NCI-H510A treated with DMSO at 0.1 percent for 48 hours (cell line): ENCODE measurements at regions not wholly inside any gene's neighbourhood (a gene's known extent, or its start where the extent isn't known, plus 50 kb on each side); places are given as distances from the start of the nearest gene placed in this dataset.
"Not testable (repeated sequence)": the region's sequence is repeated elsewhere in the genome, so short reads cannot be mapped to it uniquely, and the experiment has no call there.

Source experiments
- DNase-seq: peaks from one replicate; lab custom pipeline; 2025; lab: John Stamatoyannopoulos, UW

- no peak for DNase-seq
Measured at GRCh38 chr11:86167499-86168164, 76.9 kb upstream of the EED start.

- DNase-seq = not testable (repeated sequence)
Measured at GRCh38 chr11:86166287-86166686, 78.3 kb upstream of the EED start.

GRCh38 chr11:86164106-86164505 lies 80.4 kb upstream of the EED start:
- no peak for DNase-seq

GRCh38 chr11:86163221-86163876 lies 81.2 kb upstream of the EED start:
- not testable (repeated sequence) for DNase-seq

GRCh38 chr11:86162239-86162638 lies 82.3 kb upstream of the EED start:
- DNase-seq = no peak

GRCh38 chr11:86161837-86162236 lies 82.7 kb upstream of the EED start:
- no peak for DNase-seq

- DNase-seq = no peak
Measured at GRCh38 chr11:86161336-86161735, 83.2 kb upstream of the EED start.

GRCh38 chr11:86160541-86161149 lies 83.9 kb upstream of the EED start:
- peak; percentile 65 for DNase-seq

GRCh38 chr11:86159581-86159891 lies 85.0 kb upstream of the EED start:
- DNase-seq = no peak

GRCh38 chr11:86158704-86159580 lies 85.6 kb upstream of the EED start:
- DNase-seq = no peak

- DNase-seq = no peak
Measured at GRCh38 chr11:86157797-86158378, 86.7 kb upstream of the EED start.

- no peak for DNase-seq
Measured at GRCh38 chr11:86156397-86156955, 87.6 kb upstream of the PICALM start.

- DNase-seq = no peak
Measured at GRCh38 chr11:86155200-86155844, 86.4 kb upstream of the PICALM start.

GRCh38 chr11:86153439-86153838 lies 84.6 kb upstream of the PICALM start:
- DNase-seq = no peak

- DNase-seq = no peak
Measured at GRCh38 chr11:86152901-86153300, 84.0 kb upstream of the PICALM start.

- DNase-seq = no peak
Measured at GRCh38 chr11:86152006-86152862, 83.3 kb upstream of the PICALM start.

GRCh38 chr11:86151174-86152005 lies 82.5 kb upstream of the PICALM start:
- DNase-seq = no peak

GRCh38 chr11:86150847-86151173 lies 81.9 kb upstream of the PICALM start:
- no peak for DNase-seq

- DNase-seq = no peak
Measured at GRCh38 chr11:86149792-86150191, 80.9 kb upstream of the PICALM start.

GRCh38 chr11:86148345-86148747 lies 79.5 kb upstream of the PICALM start:
- DNase-seq = no peak
